ENCODE measurements at regions not wholly inside any gene's neighbourhood (a gene's known extent, or its start where the extent isn't known, plus 50 kb on each side); places are given as distances from the start of the nearest gene placed in this dataset.

DNA sequence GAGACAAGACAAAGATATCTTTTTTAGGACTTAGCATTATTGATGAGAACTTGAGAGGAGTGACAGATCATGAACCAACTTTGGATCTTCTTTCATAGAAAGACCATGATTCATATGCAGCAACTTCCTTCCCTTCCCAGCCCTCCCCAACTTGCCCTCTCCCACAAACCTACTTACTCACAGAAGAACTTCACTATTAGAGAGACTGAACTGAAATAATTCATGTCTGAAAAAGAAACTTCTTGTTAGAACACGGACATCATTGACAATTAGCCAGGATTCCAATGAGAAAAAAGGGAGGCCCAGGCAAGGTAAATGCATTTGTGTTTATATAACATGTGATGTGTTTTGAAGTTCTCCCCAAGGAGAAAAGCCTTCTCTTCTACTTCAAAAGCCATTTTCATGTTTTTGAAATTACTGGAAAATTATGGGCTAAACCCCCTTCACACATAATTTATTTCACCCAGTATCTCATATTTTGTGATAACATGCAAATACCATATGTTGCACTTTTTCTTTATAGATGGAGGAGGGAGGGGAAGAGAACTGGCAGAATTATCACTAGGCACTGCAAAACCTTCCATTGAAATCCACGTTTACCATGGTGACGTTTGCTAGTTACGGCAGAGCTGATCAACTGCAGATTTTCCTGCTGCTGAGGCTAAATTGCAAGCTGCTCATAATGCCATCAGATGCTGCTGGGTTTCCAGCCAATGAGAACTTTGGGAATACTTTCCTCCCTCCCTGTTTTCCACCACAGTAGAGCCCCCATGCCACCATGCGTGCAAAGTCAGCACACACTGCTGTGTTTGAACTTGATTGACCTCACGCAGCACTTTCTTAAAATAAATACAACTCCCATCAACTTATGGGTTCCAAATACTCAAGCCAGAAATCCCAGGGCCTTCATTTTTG lies 294.7 kb downstream of the MEIS1 start:
- no peaks in the 10 kb centered on the region for H3K79me1 ChIP-seq (ENCODE audit: insufficient read depth, low read depth, low read length, poor library complexity, severe bottlenecking)
- H3K9me3 ChIP-seq (ENCODE audit: control insufficient read depth, low read depth, low read length): no peaks in the 10 kb centered on the region
- H2BK20ac ChIP-seq (ENCODE audit: low read depth, low read length, poor library complexity, severe bottlenecking): no peak overlapping the region
- H3K4me2 ChIP-seq (ENCODE audit: insufficient read depth, insufficient read length, low read length): no peak overlapping the region
- peaks cover 7 to 10% of the 10 kb centered on the region in 2 experiments for H3K4me1 Mint-ChIP-seq
- no peaks in the 10 kb centered on the region for H3K36me3 Mint-ChIP-seq (ENCODE audit: insufficient read depth in 1 of 3, low read depth in 3 of 3)
- no peak overlapping the region for H2BK120ac ChIP-seq (ENCODE audit: low read depth, low read length, poor library complexity, severe bottlenecking)
- H3K27ac ChIP-seq (ENCODE audit: insufficient read length, low read depth, low read length): no peak overlapping the region
- H2BK15ac ChIP-seq (ENCODE audit: low read depth, low read length): no peak overlapping the region
- WGBS (ENCODE audit: extremely low coverage, insufficient read length, low lambda C conversion rate): no CpG with 5 or more reads among the region's 6 CpGs
- H3K4me3 Mint-ChIP-seq: no peak overlapping the region
- no peak overlapping the region for H3K9ac ChIP-seq (ENCODE audit: extremely low read depth, insufficient read length, low read length)
- H3K4ac ChIP-seq (ENCODE audit: low read depth, low read length): no peak overlapping the region
- no peaks in the 10 kb centered on the region for H3K9me3 Mint-ChIP-seq
- H2AK5ac ChIP-seq (ENCODE audit: insufficient read length, low read length): no peak overlapping the region
- H2BK5ac ChIP-seq (ENCODE audit: insufficient read length, low read length): no peak overlapping the region
- no peak overlapping the region for H4K91ac ChIP-seq (ENCODE audit: insufficient read length, low read depth, low read length)
- no peak overlapping the region for H3K14ac ChIP-seq (ENCODE audit: insufficient read depth, low read length)
- DNase-seq: no peak
- no peak overlapping the region for H3K56ac ChIP-seq (ENCODE audit: insufficient read length, low read depth, low read length)
- H3K27me3 Mint-ChIP-seq (ENCODE audit: low read depth): peaks cover 2% of the 10 kb centered on the region; the same call in 1 of the 2 replicates
- no peak overlapping the region for H4K8ac ChIP-seq (replicated peaks; ENCODE audit: insufficient read length, low read depth, low read length)
- no peak overlapping the region for H3K23ac ChIP-seq (ENCODE audit: insufficient read length, low read depth, low read length)
- H4K20me1 ChIP-seq (ENCODE audit: control insufficient read depth, insufficient read depth, insufficient read length): no peaks in the 10 kb centered on the region
- TF ChIP-seq, protein P1, sequence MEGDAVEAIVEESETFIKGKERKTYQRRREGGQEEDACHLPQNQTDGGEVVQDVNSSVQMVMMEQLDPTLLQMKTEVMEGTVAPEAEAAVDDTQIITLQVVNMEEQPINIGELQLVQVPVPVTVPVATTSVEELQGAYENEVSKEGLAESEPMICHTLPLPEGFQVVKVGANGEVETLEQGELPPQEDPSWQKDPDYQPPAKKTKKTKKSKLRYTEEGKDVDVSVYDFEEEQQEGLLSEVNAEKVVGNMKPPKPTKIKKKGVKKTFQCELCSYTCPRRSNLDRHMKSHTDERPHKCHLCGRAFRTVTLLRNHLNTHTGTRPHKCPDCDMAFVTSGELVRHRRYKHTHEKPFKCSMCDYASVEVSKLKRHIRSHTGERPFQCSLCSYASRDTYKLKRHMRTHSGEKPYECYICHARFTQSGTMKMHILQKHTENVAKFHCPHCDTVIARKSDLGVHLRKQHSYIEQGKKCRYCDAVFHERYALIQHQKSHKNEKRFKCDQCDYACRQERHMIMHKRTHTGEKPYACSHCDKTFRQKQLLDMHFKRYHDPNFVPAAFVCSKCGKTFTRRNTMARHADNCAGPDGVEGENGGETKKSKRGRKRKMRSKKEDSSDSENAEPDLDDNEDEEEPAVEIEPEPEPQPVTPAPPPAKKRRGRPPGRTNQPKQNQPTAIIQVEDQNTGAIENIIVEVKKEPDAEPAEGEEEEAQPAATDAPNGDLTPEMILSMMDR (conservative IDR thresholded peaks at IDR 0.05): no peak
- H2AFZ ChIP-seq (ENCODE audit: low read length): no peak overlapping the region
- H3K23me2 ChIP-seq (ENCODE audit: insufficient read length, low read depth, low read length, poor library complexity, severe bottlenecking): no peaks in the 10 kb centered on the region
- H3T11ph ChIP-seq (ENCODE audit: low read length): no peak overlapping the region
- H3K27ac Mint-ChIP-seq: no peak overlapping the region
- H3K4me1 ChIP-seq (ENCODE audit: insufficient read depth, low read length): no peaks in the 10 kb centered on the region
- no peak overlapping the region for H3K18ac ChIP-seq (ENCODE audit: insufficient read length, low read depth, low read length)
- H3K27me3 ChIP-seq (ENCODE audit: insufficient read depth, low read length): no peaks in the 10 kb centered on the region
- no peaks in the 10 kb centered on the region for H3K79me2 ChIP-seq (ENCODE audit: insufficient read depth, low read length)
- no peak overlapping the region for H4K5ac ChIP-seq (ENCODE audit: insufficient read length, low read depth, low read length)
- no peak overlapping the region for H2BK12ac ChIP-seq (ENCODE audit: insufficient read length, low read depth, low read length)

Data from H9 (cell line).